Natural killer cell (primary cell): ENCODE measurements at regions not wholly inside any gene's neighbourhood (a gene's known extent, or its start where the extent isn't known, plus 50 kb on each side); places are given as distances from the start of the nearest gene placed in this dataset.

Source experiments
- ATAC-seq, 3 donors: fragments of 150-1000 bp in 2 of 3; fragments of 200-7000 bp in 1 of 3; cut with Tn5 transposase; 1 replicate in 1 of 3; 2 replicates in 2 of 3; pipeline ENCODE4 v1.10.0; 2021; ENCODE audit warnings: mild to moderate bottlenecking in 2 of 3, moderate library complexity in 2 of 3
- DNase-seq, 2 donors: peaks; one replicate each; pipeline versions ENCODE4 v3.0.0 to v3.0.0-alpha.2; 2013 to 2021; ENCODE audit warnings: mixed read lengths in 1 of 2
- H3K27ac ChIP-seq: one replicate; pipeline ENCODE4 v1.5.1; 2013; ENCODE audit warnings: mild to moderate bottlenecking, low read length
- H3K27me3 ChIP-seq: one replicate; pipeline ENCODE4 v1.6.1; 2013; ENCODE audit warnings: low read length; ENCODE audit not compliant: control insufficient read depth, insufficient read depth
- H3K36me3 ChIP-seq: one replicate; pipeline ENCODE4 v1.6.1; 2013; ENCODE audit warnings: low read length; ENCODE audit not compliant: control insufficient read depth, insufficient read depth
- H3K4me1 ChIP-seq: one replicate; pipeline ENCODE4 v1.6.1; 2013; ENCODE audit warnings: low read length; ENCODE audit not compliant: control insufficient read depth, insufficient read depth
- H3K4me3 ChIP-seq: one replicate; pipeline ENCODE4 v1.5.1; 2013; ENCODE audit warnings: low read length
- H3K9me3 ChIP-seq: one replicate; pipeline ENCODE4 v1.6.1; 2013; ENCODE audit warnings: low read length; ENCODE audit not compliant: control insufficient read depth, insufficient read depth
- H3K27ac Mint-ChIP-seq, 2 donors: one replicate each; pipeline ENCODE4 v1.8.0; 2022; ENCODE audit warnings: mild to moderate bottlenecking in 2 of 2, mixed read lengths in 2 of 2, moderate library complexity in 1 of 2
- H3K27me3 Mint-ChIP-seq, 2 donors: one replicate each; pipeline ENCODE4 v1.8.0; 2022; ENCODE audit warnings: low read depth in 2 of 2, mixed read lengths in 2 of 2
- H3K36me3 Mint-ChIP-seq: one replicate; pipeline ENCODE4 v1.8.0; 2022; ENCODE audit warnings: mixed read lengths
- H3K4me1 Mint-ChIP-seq, 2 donors: one replicate each; pipeline ENCODE4 v1.8.0; 2022; ENCODE audit warnings: mixed read lengths in 2 of 2
- H3K4me3 Mint-ChIP-seq: one replicate; pipeline ENCODE4 v1.8.0; 2022; ENCODE audit warnings: mild to moderate bottlenecking, moderate library complexity, mixed read lengths
- H3K9me3 Mint-ChIP-seq, 2 donors: one replicate each; pipeline ENCODE4 v1.8.0; 2022; ENCODE audit warnings: mixed read lengths in 2 of 2
- WGBS: methylation state at CpG from one replicate; pipeline ENCODE4 v1.1.7; 2013; ENCODE audit warnings: missing lambda C conversion rate; ENCODE audit not compliant: insufficient coverage; 5-methylcytosine and 5-hydroxymethylcytosine counted together
- intact Hi-C: fragments of 100-400 bp; cut with micrococcal nuclease; formaldehyde crosslinking; loops from one replicate; pipeline ENCODE4 v1.14.2; 2022
- TF ChIP-seq, protein P1 (sequence below): fragments of 200-600 bp; IDR thresholded peaks from one replicate; pipeline ENCODE4 v1.8.0; 2022; ENCODE audit warnings: antibody characterized with exemption

DNA sequence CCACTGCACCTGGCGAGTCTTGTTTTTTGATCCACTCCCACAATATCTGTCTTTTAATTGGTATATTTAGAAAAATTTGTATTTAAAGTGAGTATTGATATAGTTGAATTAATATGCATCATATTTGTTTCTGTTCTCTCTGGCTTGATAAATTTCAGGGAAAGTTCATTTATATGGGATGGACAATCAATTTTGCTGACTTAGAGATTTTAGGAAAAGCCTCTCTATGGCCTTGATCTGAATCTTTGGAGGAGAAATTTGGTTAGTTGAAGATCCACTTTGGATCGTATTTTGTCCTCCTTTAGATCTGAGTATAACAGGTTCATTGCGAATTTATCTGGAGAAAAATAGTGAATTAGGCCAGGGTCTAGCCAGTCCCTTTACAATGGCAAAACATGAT is 67.2 kb downstream of the SPRY2 start:
- intact Hi-C loops = no loop called here

GRCh38 chr13:80265348-80265747 is 75.6 kb downstream of the SPRY2 start:
- Mint-ChIP-seq H3K4me3 (no peak overlapping the region), H3K9me3 (peaks cover 0 to 3% of the 10 kb centered on the region in 2 donors), H3K27me3 (no peaks in the 10 kb centered on the region), H3K36me3 (no peaks in the 10 kb centered on the region), H3K4me1 (no peaks in the 10 kb centered on the region), H3K27ac (no peak overlapping the region)
- DNase-seq = no peak
- TF ChIP-seq, protein P1, sequence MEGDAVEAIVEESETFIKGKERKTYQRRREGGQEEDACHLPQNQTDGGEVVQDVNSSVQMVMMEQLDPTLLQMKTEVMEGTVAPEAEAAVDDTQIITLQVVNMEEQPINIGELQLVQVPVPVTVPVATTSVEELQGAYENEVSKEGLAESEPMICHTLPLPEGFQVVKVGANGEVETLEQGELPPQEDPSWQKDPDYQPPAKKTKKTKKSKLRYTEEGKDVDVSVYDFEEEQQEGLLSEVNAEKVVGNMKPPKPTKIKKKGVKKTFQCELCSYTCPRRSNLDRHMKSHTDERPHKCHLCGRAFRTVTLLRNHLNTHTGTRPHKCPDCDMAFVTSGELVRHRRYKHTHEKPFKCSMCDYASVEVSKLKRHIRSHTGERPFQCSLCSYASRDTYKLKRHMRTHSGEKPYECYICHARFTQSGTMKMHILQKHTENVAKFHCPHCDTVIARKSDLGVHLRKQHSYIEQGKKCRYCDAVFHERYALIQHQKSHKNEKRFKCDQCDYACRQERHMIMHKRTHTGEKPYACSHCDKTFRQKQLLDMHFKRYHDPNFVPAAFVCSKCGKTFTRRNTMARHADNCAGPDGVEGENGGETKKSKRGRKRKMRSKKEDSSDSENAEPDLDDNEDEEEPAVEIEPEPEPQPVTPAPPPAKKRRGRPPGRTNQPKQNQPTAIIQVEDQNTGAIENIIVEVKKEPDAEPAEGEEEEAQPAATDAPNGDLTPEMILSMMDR = no peak
- Histone ChIP-seq H3K27me3 (no peaks in the 10 kb centered on the region), H3K36me3 (no peaks in the 10 kb centered on the region), H3K4me3 (no peak overlapping the region), H3K4me1 (no peaks in the 10 kb centered on the region), H3K27ac (no peak overlapping the region), H3K9me3 (no peaks in the 10 kb centered on the region)
- no peak for ATAC-seq
- intact Hi-C loops = no loop called here
- WGBS = 71% methylated on average over 1 of the region's 1 CpG

More for the DNA sequence above, 67.2 kb downstream of the SPRY2 start:
- no peak overlapping the region for H3K4me3 Mint-ChIP-seq
- ATAC-seq (no peak), DNase-seq (no peak)
- Histone ChIP-seq H3K4me3 (no peak overlapping the region), H3K27ac (no peak overlapping the region), H3K27me3 (no peaks in the 10 kb centered on the region), H3K9me3 (no peaks in the 10 kb centered on the region), H3K36me3 (no peaks in the 10 kb centered on the region), H3K4me1 (peaks cover 5% of the 10 kb centered on the region)
- H3K36me3 Mint-ChIP-seq = no peaks in the 10 kb centered on the region
- no peak overlapping the region for H3K27ac Mint-ChIP-seq
- WGBS = 95% methylated on average over 2 of the region's 3 CpGs
- no peaks in the 10 kb centered on the region for H3K9me3 Mint-ChIP-seq
- no peaks in the 10 kb centered on the region for H3K27me3 Mint-ChIP-seq
- TF ChIP-seq, protein P1 = no peak
- H3K4me1 Mint-ChIP-seq = no peaks in the 10 kb centered on the region

- DNase-seq (no peak), ATAC-seq (no peak)
- Histone ChIP-seq H3K27me3 (no peaks in the 10 kb centered on the region), H3K4me3 (no peak overlapping the region), H3K36me3 (no peaks in the 10 kb centered on the region), H3K27ac (no peak overlapping the region), H3K4me1 (no peaks in the 10 kb centered on the region), H3K9me3 (no peaks in the 10 kb centered on the region)
- H3K27me3 Mint-ChIP-seq = no peaks in the 10 kb centered on the region
- TF ChIP-seq, protein P1 = no peak
- no peaks in the 10 kb centered on the region for H3K36me3 Mint-ChIP-seq
- WGBS = 79% methylated on average over 5 of the region's 5 CpGs
- intact Hi-C loops = no loop called here
- peaks cover 0 to 3% of the 10 kb centered on the region in 2 donors for H3K9me3 Mint-ChIP-seq
- H3K4me3 Mint-ChIP-seq = no peak overlapping the region
- H3K27ac Mint-ChIP-seq = no peak overlapping the region
- H3K4me1 Mint-ChIP-seq = no peaks in the 10 kb centered on the region
Measured at GRCh38 chr13:80263745-80264513, 77.0 kb downstream of the SPRY2 start.
